ENCODE measurements at regions not wholly inside any gene's neighbourhood (a gene's known extent, or its start where the extent isn't known, plus 50 kb on each side); places are given as distances from the start of the nearest gene placed in this dataset.

- no peak for DNase-seq
Observed at GRCh38 chr3:17938313-17938712, 195.9 kb upstream of the TBC1D5 start.

- DNase-seq = no peak
Observed at GRCh38 chr3:17936736-17937480, 194.5 kb upstream of the TBC1D5 start.

GRCh38 chr3:17935222-17935621, 192.8 kb upstream of the TBC1D5 start:
- DNase-seq = no peak

DNA sequence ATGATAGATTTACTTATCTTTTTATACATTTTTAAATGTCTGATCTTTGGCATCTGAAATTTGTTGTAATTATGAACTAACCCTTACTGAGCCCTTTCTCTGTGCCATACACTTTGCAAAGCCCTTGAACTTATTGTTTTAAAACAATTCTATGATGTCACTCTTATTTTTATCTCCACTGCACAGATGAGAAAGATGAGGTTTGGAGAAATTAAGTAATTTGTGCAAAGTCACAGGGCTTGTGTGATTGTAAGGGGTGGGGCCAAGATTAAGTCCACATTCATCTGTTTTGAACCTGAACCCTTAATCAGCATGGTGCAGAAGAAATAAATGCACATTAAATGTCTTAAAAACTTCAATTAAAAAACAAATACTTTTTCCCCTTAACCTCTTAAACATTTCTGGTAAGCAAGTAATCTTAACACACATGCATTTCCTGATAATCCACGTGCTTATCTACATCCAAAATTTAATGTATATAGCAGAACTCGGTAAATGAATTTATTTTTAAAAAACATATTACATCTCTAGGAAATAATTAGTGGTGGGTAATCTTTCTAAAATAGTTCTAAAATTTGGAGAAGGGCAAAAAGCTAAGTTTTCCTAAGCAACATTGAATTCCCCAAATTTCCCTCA, 189.8 kb upstream of the TBC1D5 start:
- no peak for DNase-seq

GRCh38 chr3:17931131-17931530, 188.7 kb upstream of the TBC1D5 start:
- DNase-seq = no peak

DNA sequence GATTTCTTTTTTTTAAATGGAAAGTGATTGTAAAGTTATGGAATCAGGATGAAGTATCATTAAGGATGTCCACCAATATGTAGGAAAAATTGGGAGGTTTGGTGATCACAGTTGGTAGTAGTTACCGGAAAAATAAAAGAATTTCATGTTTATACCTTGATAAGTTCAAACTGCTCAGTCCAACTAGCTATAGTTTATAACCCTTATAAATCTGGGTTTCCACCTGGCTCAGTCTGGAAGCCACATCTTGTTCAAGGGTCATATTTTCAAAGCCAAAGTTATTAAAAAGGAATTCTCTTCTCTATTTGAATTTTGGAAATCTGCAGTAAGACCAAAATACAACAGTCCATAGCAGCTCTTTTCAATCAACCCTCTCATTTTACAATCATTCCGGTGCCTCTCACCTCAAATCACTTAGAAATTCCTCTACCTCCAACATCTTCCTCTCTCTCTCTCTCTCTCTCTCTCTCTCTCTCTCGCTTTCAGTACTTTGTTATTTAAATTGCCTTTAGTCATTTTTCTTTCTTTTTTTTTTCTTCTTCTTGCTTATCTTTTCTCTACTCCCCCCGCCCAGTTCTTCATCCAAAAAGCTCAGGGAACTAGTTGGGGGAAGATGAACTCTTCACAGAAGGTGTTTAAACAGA, 186.2 kb upstream of the TBC1D5 start:
- no peak for DNase-seq

- DNase-seq = no peak
Observed at GRCh38 chr3:17927036-17927435, 184.6 kb upstream of the TBC1D5 start.

DNA sequence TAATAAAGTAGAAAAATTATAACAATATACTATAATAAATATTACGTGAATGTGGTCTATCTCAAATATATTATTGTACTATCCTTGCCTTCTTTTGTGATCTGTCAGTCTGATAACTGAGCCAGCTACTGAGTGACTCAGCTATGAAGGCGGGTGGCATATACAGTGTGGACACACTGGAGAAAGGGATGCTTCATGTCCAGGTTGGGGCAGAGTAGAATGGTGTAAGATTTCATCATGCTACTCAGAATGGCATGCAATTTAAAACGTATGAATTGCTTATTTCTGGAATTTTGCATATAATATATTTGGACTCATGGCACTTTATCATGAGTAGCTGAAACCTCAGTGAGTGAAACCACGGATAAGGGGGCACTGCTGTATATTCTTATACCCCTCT, 172.9 kb upstream of the TBC1D5 start:
- DNase-seq = no peak

DNA sequence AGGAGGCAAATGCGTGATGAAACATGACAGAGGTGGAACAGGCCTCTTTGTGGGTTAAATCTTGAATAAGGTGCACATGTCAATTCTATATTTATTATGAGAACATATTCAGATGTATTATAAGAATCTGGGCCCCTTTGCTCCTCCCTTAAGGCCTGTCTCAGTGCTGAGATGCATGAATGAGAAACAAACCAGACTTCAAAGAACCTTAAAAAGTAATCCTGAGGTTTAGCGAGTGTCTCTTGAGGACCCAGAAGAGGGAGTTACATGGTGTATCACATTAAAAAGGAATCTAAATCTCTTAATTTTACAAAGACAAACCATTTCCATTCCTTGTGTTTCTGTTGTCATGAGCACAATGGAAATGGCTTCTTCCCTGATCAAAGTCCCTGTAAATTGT, 170.9 kb upstream of the TBC1D5 start:
- DNase-seq = no peak

- DNase-seq = no peak
Observed at GRCh38 chr3:17911986-17912760, 169.7 kb upstream of the TBC1D5 start.

DNA sequence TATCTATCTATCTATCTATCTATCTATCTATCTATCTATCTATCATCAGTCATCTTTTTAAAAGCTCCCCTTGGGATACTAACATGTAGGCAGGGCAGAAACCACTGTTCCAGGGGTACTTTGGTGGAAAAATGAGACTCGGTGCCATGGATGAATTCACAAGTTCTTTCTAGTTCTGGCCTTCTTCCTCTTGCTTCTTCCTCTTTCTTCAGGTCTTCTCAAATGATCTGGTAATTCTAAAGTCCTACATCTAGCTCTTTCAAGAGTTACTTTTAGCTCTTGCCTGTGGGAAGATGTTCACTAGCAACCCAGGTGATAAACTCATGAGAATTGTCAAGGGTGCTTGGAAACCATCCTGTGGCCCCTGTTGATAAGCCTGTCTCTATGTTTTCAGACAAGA, 168.5 kb upstream of the TBC1D5 start:
- no peak for DNase-seq

DNA sequence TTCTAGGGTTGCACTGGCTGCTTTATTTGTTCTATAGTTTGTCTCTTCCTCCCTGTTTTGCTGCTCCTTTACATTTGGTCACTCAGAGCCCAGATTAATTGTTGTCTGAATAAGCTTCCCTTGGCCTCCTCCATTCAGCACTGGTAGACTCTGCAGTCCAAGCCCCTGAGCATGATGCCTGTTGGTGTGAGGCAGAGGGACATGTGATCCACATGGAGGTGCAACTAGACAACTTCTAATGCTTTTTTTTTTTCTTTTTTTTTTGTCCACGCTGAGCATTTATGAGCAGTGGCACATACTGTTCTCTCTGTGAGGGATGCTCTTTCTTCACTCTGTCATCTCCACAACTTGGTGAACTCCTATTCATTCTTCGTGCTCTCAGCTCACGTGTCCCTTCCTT, 167.3 kb upstream of the TBC1D5 start:
- no peak for DNase-seq

DNA sequence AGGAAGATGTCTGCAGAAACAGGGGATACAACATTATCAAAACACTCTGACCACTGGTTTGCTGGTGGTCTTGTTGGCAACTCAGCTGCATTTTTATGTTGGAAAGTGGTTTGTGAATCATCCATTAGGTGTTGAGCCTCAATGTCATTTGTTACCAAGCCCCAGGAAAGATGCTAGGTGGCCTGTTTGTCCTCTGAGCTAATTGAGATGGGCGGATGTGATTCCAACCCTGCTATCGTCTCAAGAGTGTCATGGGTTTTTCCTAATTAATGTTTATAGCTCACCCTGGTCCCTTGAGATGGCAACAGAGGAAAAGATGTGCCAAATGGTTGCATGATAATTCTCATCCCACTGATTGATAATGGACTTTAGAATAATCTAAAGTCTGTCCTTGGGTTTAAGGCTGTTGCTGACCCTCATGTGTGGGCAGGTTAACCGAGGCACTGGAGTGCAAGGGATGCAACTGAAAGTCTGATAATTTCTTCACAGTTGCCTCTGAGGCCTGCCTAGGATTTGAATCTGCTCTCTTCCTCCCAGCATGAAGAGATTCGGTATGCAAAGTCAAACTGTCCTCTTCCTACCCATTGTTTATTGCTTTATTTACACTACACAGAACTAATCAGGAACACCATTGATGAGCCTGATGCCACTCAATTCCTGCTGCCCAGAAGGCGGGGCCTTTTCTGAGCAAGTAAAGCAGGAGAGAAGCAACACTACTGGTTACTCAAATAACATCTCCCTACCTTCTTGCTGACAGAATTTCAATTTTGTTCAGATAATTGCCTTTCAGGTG, 166.2 kb upstream of the TBC1D5 start:
- DNase-seq = no peak

DNA sequence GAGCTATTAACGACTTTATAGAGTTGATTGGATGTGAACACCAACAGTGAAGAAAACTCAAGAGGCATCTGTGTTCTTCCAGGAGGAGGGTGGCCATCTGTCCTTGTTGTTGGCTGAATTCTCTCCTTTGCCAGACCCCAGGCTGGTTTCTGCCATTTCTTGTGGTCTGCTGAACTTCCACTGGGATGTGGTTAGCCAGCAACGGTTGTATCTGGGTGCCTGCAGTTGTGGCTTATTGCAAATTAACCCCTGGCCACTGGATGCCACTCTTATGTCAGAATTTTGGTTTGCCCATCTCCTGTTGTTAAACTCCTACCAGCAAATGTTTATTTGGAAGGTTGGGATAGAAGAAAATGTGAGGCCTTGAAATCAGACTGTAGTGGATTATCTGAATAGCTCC, 163.6 kb upstream of the TBC1D5 start:
- no peak for DNase-seq

- DNase-seq = no peak
Observed at GRCh38 chr3:17901893-17902292, 159.5 kb upstream of the TBC1D5 start.

- DNase-seq = peak in 1 of 2 donors; percentile 17
Observed at GRCh38 chr3:17894434-17895060, 152.1 kb upstream of the TBC1D5 start.

- no peak for DNase-seq
Observed at GRCh38 chr3:17891139-17891856, 148.9 kb upstream of the TBC1D5 start.

GRCh38 chr3:17885986-17886385, 143.6 kb upstream of the TBC1D5 start:
- no peak for DNase-seq

- no peak for DNase-seq
Observed at GRCh38 chr3:17882981-17883380, 140.6 kb upstream of the TBC1D5 start.

DNA sequence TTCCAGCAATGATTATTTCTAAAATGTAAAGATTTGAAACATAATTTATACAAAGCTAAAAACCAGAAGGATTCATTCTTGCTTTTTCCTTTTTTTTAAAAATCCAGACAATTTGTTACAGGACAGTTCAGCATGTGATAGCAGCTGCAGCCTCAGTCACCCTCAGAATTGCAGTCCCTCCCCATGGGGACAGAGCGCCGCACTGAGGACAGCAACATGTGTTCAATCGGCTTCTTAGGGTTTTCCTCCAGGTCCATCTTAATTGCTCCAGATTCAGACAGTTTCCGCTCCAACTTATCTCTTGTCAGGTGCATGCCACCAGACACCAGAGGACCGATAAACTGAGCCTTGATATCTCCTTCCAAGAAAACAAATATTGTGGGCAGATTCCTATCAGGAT, 134.9 kb upstream of the TBC1D5 start:
- DNase-seq = no peak

GRCh38 chr3:17874636-17875035, 132.2 kb upstream of the TBC1D5 start:
- no peak for DNase-seq

- DNase-seq = no peak
Observed at GRCh38 chr3:17872457-17872856, 130.0 kb upstream of the TBC1D5 start.

Data from activated CD4-positive, alpha-beta T cell treated with anti-CD3 and anti-CD28 coated beads for 4 hours (primary cell).